GM12864 (cell line): ENCODE measurements at regions not wholly inside any gene's neighbourhood (a gene's known extent, or its start where the extent isn't known, plus 50 kb on each side); places are given as distances from the start of the nearest gene placed in this dataset.

Experiments used
- DNase-seq: peaks from one replicate; pipeline ENCODE4 v3.0.0-alpha.2; 2011; ENCODE audit warnings: low read depth
- H3K4me3 ChIP-seq: 2 replicates; pipeline ENCODE4 v1.5.1; 2011; ENCODE audit warnings: mild to moderate bottlenecking, low read depth, low read length, control low read depth
- CTCF ChIP-seq: IDR thresholded peaks from 2 replicates; pipeline ENCODE4 v1.5.1; 2011; ENCODE audit warnings: low read depth, mild to moderate bottlenecking, moderate library complexity, low read length, control low read depth, inconsistent platforms; ENCODE audit errors: missing control alignments

GRCh38 chr3:144931590-144931989, 960.0 kb downstream of the DIPK2A start:
- DNase-seq: no peak
- TF ChIP-seq CTCF: no peak
- H3K4me3 ChIP-seq: no peak overlapping the region

GRCh38 chr3:144942093-144942837, 970.6 kb downstream of the DIPK2A start:
- no peak for DNase-seq
- TF ChIP-seq CTCF: no peak
- H3K4me3 ChIP-seq: no peak overlapping the region

- no peak for DNase-seq
- no peak overlapping the region for H3K4me3 ChIP-seq
- no peak for TF ChIP-seq CTCF
Measured at GRCh38 chr3:144942838-144943197, 971.2 kb downstream of the DIPK2A start.

- no peak for TF ChIP-seq CTCF
- no peak for DNase-seq
Measured at GRCh38 chr3:144947895-144948294, 976.3 kb downstream of the DIPK2A start.

GRCh38 chr3:144948711-144949110, 977.1 kb downstream of the DIPK2A start:
- DNase-seq: no peak
- no peak for TF ChIP-seq CTCF
- H3K4me3 ChIP-seq: no peak overlapping the region

More at GRCh38 chr3:144947895-144948294, 976.3 kb downstream of the DIPK2A start:
- no peak overlapping the region for H3K4me3 ChIP-seq

DNA sequence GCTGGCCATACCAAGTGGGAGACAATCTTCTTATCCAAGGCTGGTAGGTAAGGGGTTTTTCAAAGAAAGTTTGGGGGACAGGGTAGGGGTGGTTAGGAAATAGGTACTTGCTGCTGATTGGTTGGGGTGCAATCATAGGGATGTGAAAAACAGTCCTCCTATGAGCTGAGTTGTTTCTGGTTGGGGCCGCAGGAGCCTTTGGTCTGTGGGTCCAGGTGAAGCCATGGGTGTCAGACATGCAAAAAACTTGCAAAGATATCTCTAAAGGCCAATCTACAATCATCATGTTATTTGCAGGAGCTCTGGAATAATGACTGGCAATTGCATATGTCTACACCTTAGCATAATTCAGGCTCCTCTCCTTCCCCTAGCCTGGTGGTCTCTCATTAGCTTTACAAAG, 982.3 kb downstream of the DIPK2A start:
- H3K4me3 ChIP-seq: no peak overlapping the region
- DNase-seq: no peak
- TF ChIP-seq CTCF: no peak
